Globus pallidus (tissue), 1 donor: ENCODE measurements at regions not wholly inside any gene's neighbourhood (a gene's known extent, or its start where the extent isn't known, plus 50 kb on each side); places are given as distances from the start of the nearest gene placed in this dataset.
A peak's percentile ranks its signal among the peaks of the same experiment; 100 is the strongest.
"Not testable (repeated sequence)": the region's sequence is repeated elsewhere in the genome, so short reads cannot be mapped to it uniquely, and the experiment has no call there.

Experiments used
- DNase-seq: peaks from one replicate; pipeline ENCODE4 v3.0.0-alpha.2; 2015; ENCODE audit warnings: low spot score

DNA sequence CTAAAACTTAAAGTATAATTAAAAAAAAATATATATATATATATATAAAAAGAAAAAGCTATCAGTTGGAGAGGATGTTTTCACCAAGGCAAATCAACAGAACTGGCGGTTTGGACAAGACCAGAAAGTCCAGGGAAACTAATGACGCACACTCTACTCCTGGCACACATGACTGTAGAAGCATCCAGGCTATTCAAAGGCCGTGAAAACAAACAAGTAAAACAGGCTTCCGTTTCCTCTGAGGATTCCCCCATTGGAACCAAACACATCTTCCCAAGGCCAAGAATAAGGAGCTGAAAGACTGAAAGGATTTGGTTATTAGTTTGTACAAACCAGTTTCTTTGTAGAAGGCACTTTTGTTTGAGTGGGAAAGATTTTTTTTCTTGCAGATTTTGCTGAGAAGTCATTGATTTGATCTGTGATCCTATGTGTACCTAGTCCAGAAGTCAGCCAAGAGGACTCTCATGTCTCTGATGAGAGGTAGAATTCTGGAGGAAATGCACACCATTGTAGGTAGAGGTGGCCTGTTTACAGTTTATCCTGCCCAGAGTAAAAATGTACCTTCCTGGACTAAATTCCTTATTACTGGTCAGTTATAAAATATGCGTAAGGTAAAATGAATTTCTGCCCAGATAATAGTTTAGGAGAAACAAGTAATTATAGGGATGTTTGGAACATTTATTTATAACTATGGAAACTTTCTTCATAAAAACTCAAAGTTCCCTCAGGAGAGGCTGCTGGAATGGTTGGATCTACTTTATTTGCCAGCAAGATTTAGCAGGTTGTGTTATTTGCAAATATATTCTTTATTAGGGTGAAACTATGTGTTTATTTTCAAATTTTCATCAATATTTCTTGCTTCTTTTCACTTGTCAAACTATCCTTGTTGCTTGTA is 66.5 kb downstream of the DMP1 start:
- DNase-seq: peak; percentile 8

DNA sequence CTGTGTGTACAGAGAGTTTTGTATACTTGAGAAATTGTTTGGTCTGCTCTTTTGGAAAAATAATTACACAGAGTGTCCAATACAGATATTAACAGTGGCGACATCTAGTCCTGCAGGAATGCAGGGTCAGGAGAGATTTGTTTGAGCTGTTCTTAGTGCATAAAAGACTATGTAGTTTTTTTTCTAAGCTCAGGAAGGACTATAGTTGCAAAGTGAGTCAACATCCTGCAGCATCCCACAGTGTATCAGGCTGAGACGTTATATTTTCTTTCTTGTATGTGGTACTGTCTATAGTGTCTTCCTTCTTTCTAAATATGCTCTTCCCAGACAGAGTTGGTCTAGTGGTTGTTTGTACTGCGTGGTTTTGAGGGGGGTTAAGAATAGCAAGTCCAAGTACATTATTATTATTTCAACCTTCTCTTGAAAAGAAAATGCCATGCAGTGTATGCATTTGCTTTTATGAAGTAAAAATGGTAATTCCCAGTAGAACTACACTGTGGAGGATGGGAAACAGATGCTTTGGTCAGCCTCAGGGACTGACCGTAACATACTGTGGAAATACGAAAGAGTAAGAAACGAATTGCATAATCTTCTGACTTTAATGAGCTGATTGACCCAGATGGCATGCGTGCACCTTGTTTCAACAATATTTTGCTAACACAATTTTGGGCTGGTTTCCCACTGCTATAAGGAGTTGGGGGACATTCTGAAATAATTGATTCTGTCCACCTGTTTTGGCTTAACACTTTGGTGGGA is 67.4 kb downstream of the DMP1 start:
- no peak for DNase-seq

DNA sequence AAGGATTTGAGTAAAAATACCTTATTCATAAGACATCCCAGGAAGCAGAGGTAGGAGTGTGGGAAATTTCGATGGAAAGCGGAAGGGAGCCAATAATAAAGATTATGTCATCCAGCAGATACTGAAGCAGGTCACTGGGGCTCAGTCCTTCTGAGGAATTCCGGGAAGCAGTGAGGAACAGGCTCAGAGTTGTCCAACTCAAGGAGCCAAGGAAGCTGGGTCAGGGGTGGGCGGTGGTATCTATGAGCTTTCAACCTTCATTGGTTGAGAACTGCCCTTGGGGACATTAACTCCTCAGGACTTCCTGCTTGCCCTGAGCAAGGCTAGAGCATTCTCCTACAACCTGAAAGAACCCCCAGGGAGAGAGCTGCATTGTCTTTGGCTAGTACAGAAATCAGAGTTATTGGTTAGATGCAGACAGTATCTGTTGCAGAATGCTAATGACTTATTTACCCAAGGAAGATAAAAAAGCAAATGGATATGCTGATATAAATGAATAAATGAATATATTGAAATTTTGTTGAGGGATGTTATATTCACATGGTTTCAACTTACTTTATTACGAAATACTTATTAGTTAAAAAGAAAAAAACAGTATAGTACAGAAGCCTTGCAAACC is 68.2 kb downstream of the DMP1 start:
- no peak for DNase-seq

DNA sequence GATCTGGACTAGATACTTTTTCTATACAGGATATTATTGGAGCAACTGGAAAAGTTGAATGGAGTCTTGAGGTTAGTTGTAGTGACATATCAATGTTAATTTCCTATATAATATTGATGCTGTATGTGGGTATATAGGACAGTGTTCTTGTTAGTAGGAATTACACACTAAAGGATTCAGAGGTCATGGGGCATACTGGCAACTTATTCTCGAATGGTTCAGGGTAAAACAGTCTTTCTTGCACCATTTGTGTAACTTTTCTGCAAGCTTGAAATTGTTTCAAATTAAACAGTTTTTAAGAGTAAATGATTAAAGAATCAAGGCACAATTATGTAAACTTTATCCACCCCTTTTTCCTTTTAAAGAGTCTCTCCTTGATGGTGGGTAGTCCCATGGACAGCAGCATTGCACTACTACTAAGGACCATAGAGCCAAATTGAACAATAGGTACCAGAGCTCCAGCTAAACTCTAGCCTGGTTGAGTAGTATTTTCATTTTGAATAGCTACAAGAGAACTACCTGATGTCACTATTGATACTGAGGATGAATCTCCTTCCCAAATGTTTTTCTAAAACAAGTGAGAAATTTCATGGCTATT is 70.1 kb downstream of the DMP1 start:
- no peak for DNase-seq

DNA sequence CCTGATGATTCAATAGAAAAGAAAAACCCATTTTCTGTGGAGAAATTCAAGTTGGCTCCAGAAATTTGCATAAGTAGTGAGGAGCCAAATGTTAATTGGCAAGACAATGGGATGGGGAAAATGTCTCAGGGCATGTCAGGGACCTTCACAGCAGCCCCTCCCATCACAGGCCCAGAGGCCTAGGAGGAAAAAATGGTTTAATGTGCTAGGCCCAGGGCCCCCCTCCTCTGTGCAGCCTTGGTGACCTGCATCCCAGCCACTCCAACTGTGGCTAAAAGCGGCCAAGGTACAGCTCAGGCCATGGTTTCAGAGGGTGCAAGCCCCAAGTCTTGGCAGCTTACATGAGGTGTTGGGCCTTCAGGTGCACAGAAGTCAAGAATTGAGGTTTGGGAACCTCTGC is 74.1 kb upstream of the IBSP start:
- DNase-seq: not testable (repeated sequence)

DNA sequence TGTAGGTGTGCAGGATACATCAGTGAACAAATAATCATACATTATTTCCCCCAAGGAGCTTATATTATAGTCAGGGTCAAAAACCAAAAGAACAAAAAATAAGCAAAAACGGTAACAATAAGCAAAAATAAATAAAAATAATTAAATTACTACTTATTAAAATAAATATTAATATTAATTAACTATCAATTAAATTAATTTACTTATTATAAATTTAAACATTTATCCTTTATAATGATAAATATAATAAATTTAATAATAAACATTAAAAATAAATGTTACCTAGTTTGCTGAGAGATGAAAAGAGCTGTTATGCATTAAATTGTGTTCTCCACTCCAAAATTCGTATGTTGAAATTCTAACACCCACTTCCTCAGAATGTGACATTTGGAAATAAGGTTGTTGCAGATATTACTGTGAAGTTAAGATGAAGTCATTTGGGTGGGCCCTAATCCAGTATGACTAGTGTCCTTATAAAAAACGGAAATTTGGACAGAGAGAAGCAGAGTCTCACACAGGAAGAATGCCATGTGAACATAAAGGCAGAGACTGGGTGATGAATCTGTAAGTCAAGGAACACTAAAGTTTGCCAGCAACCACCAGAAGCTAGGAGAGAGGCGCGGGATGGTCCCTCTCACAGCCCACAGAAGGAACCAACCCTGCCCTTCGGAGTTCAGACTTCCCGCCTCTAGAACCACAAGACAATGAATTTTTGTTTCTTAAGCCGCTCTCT is 67.2 kb upstream of the IBSP start:
- no peak for DNase-seq

DNA sequence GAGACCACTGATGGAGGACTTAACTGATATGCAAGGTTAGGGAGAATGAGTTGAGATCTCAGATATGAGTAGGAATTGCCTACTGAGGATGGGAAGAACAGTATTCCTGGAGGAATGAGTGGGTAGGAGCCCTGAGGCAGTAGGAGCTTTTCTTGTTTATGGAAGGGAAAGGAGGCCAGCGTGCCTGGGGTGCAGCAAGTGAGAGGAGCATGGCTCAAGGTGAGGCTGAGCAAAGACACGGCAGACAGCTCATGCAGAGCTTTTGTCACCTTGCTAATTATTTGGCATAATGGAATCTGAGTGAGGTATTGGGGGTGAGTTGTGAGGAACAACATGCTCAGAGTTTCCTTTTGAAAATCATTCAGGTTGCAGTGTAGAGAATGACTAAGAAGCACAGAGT is 65.3 kb upstream of the IBSP start:
- DNase-seq: no peak

DNA sequence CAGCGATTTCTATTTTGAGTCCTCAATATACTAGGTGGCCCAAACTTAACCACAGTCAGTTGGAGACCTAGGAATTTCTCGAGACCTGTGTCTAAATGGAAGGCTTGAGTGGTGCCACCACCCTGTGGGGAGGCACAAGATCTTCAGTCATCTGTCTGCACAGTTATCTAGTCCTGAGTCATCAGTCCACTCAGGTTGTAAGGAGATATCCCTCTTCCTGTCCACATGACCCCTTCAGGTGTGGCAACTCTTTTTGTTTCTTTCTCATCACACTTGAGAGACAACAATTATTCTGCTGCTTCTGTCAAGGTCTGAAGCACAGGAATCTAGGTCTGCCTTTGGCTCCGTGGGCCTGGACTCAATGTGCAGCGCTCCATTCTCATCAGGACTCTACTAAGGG is 64.4 kb upstream of the IBSP start:
- no peak for DNase-seq

DNA sequence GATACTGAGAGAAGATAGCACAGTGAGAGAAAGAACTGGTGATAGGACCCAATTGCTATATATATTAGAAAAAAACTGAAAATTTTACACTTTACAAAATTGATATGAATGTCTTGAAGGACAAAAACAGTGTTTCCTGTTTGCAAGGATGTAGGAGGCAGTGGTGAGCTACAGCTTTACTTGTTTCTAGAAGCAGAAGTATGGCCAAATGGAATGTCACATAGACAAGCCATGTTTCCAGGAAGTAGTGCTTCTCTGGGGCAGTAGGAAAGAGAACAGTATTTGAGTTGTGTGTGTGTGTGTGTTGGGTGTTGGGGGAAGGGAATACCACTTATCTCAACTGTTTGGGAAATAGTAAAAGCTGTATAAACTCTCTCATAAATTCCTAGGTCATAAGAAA is 60.9 kb upstream of the IBSP start:
- no peak for DNase-seq

DNA sequence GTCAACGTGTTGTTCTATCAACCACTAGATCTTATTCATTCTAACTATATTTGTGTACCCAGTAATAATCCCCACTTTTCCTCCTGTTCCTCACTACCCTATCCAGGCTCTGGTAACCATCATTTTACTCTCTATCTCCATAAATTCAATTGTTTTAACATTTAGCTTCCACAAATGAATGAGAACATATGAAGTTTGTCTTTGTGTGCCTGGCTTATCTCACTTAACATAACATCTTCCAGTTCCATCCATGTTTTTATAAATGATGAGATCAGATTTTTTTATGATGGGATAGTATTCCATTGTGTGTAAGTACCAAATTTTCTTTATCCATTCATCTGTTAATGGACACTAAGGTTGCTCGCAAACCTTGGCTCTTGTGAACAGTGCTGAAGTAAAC is 59.9 kb upstream of the IBSP start:
- DNase-seq: no peak

DNA sequence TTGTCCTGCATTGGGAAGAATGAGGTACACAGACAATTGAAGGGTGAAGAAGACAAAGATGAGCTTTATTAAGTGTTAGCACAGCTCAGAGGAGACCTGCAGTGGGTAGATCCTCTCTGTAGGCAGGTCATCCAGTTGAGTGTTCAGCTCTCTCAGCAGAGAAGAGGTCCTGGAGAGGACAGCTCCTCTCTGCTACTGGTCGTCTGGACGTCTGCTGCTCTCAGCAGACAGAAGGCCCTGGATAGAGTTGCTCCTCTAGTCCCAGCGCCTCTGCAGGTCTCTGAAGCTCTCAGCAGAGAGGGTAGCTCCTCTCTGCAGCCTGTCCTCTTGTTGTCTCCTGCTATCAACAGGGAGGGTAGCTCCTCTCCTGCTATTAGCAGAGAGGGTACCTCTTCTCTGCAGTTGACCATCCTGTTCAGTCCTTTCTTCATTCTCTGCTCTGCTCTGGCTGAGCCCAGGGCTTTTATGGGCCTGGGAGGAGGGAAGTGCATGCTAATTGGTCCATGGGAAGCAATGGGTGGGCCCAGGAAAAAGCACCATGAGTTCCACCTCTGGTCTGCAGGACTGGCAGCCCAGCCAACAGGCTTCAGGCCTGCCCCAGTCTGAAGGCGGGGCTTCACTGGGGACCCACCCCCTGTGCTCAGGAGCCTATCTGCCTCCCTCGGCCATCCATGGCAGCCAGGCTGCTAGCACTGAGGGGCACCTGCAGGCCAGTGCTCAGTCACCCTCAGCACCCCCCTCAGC is 54.1 kb upstream of the IBSP start:
- no peak for DNase-seq

DNA sequence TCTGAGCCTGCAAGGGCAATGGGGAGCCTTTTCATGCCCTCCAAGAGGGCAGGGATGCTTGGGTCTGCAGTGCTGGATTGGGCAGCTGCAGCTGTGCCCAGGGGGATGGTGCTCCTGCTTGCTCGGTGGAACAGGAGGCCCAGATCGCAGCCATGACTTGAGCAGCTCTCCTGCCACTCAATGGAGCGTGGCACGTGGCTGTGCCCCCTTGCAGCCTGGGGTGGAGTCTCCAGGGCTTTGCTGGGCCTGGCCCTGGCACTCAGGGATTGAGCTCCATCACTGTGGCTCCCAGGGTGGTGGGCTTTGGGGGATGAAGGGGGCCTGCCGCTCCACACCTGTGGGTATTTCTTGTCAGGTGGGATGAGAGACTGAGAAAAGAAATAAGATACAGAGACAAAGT is 53.4 kb upstream of the IBSP start:
- DNase-seq: no peak
